Heart left ventricle (tissue), 16 donors: ENCODE measurements at regions not wholly inside any gene's neighbourhood (a gene's known extent, or its start where the extent isn't known, plus 50 kb on each side); places are given as distances from the start of the nearest gene placed in this dataset.

ENCODE experiments used
- ATAC-seq, 4 donors: fragments of 200-7000 bp; cut with Tn5 transposase; one replicate each; pipeline ENCODE4 v1.9.1; 2020 to 2022; ENCODE audit warnings: moderate library complexity in 4 of 4, mild to moderate bottlenecking in 3 of 4, moderate number of reproducible peaks in 1 of 4
- DNase-seq, 5 donors: peaks; one replicate each; pipeline ENCODE4 v3.0.0-alpha.2; 2020
- H3K27ac ChIP-seq, 12 donors: fragments of 200-600 bp; sonication (generic) in 4 of 12; one replicate each; pipeline versions ENCODE4 v1.5.0 to v1.8.0; 2016 to 2022; ENCODE audit warnings: mild to moderate bottlenecking in 2 of 12
- H3K27me3 ChIP-seq, 9 donors: fragments of 200-600 bp; sonication (generic) in 2 of 9; one replicate each; pipeline versions ENCODE4 v1.5.1 to v1.8.0; 2016 to 2022; ENCODE audit warnings: mild to moderate bottlenecking in 3 of 9
- H3K36me3 ChIP-seq, 9 donors: fragments of 200-600 bp; sonication (generic) in 2 of 9; one replicate each; pipeline versions ENCODE4 v1.5.0 to v1.8.0; 2018 to 2022; ENCODE audit warnings: mild to moderate bottlenecking in 2 of 9
- H3K4me1 ChIP-seq, 12 donors: fragments of 200-600 bp; sonication (generic) in 4 of 12; one replicate each; pipeline versions ENCODE4 v1.5.0 to v1.8.0; 2016 to 2022; ENCODE audit warnings: mild to moderate bottlenecking in 3 of 12
- H3K4me3 ChIP-seq, 12 donors: fragments of 200-600 bp; sonication (generic) in 4 of 12; one replicate each; pipeline versions ENCODE4 v1.5.0 to v1.8.0; 2017 to 2022; ENCODE audit warnings: mild to moderate bottlenecking in 9 of 12, moderate library complexity in 4 of 12
- H3K9me3 ChIP-seq, 12 donors: fragments of 200-600 bp; sonication (generic) in 4 of 12; one replicate each; pipeline versions ENCODE4 v1.5.0 to v1.8.0; 2016 to 2022; ENCODE audit warnings: mild to moderate bottlenecking in 1 of 12
- POLR2A ChIP-seq, 2 donors: fragments of 450-650 bp; IDR thresholded peaks; one replicate each; pipeline ENCODE4 v1.6.1; 2017; ENCODE audit warnings: antibody characterized with exemption in 2 of 2, mild to moderate bottlenecking in 2 of 2, moderate library complexity in 2 of 2
- WGBS, 4 donors: extraction: QIAGEN DNeasy Blood & Tissue Kit in 2 of 4; methylation state at CpG; one replicate each; pipeline versions ENCODE4 v1.1.5 to v1.1.7; 2013 to 2018; 5-methylcytosine and 5-hydroxymethylcytosine counted together
- intact Hi-C, 10 donors: fragments of 100-400 bp; cut with DNase I; formaldehyde crosslinking; loops; one replicate each; pipeline versions ENCODE4 v1.11.1 to v1.14.2; 2022
- TF ChIP-seq, protein P1 (sequence below), 12 donors: fragments of 200-600 bp; sonication (generic) in 4 of 12; IDR thresholded peaks; one replicate each; pipeline versions ENCODE4 v1.5.0 to v1.8.0; 2018 to 2022; ENCODE audit warnings: antibody characterized with exemption in 12 of 12, mild to moderate bottlenecking in 5 of 12
- donor health status: ischemic (EF 13 %, LVEDD 7.1; RV severe dilation, severe dysfunction).
- donor health status: healthy with polysubstance abuse.
- donor health status: DM: no; HTN: yes; CAD: no.
- donor health status: DM: no; HTN: no; CAD: no.
- donor health status: ischemic (EF 25% LVEDD 6.9; RV normal size, moderate dysfunction).
- donor health status: ischemic (EF 25% LVEDD 5.7; RV mildly dilated, moderate dysfunction).
- donor health status: healthy.
- donor health status: DM: yes; HTN: yes; CAD: no.
- donor health status: ischemic (EF 35%, LVEDD 5.7; RV mildly dilated, moderate dysfunction).
- donor health status: nonischemic (EF 11% LVEDD 7.7; RV severe dilation, severe dysfunction).
- donor health status: DM: yes; HTN: yes; CAD: no.
- donor health status: PGD.
- donor health status: ischemic (EF 29% LVEDD 5.4; RV normal size, mild dysfunction).
- donor health status: nonischemic (EF 23%, LVEDD 6.1; RV moderate dilation, normal function).

DNA sequence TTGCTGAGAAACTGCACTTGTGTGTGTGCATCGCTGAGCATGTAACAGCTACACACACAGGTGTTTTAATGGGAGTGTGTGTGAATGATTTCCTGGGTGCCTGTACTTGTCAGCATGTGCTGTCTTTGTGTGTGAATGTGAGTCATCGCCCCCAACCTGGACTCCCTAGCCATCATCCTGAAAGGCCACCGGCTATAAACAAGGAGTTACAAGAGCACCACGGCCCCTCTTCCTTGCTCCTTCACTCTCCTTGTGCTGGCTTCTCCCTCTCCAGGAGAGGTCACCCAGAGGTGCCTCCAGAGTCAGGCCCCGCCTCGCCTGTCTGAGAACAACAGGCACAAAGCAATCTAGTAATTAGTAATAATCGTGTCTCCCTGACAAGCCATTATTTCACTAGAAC, 419.2 kb downstream of the BUD13 start:
- no peaks in the 10 kb centered on the region for H3K36me3 ChIP-seq
- TF ChIP-seq, protein P1, sequence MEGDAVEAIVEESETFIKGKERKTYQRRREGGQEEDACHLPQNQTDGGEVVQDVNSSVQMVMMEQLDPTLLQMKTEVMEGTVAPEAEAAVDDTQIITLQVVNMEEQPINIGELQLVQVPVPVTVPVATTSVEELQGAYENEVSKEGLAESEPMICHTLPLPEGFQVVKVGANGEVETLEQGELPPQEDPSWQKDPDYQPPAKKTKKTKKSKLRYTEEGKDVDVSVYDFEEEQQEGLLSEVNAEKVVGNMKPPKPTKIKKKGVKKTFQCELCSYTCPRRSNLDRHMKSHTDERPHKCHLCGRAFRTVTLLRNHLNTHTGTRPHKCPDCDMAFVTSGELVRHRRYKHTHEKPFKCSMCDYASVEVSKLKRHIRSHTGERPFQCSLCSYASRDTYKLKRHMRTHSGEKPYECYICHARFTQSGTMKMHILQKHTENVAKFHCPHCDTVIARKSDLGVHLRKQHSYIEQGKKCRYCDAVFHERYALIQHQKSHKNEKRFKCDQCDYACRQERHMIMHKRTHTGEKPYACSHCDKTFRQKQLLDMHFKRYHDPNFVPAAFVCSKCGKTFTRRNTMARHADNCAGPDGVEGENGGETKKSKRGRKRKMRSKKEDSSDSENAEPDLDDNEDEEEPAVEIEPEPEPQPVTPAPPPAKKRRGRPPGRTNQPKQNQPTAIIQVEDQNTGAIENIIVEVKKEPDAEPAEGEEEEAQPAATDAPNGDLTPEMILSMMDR (IDR thresholded peaks at IDR 0.05): no peak
- TF ChIP-seq POLR2A (IDR thresholded peaks at IDR 0.05): no peak
- no peak for DNase-seq
- WGBS, 4 donors: 75 to 83% (median 82%) methylated on average over 7 of the region's 7 CpGs
- intact Hi-C loops: no loop called here
- no peak overlapping the region for H3K27ac ChIP-seq
- no peaks in the 10 kb centered on the region for H3K4me1 ChIP-seq
- H3K27me3 ChIP-seq: peaks cover 0 to 21% (median 8%) of the 10 kb centered on the region in 9 donors
- H3K4me3 ChIP-seq: no peak overlapping the region
- H3K9me3 ChIP-seq: no peaks in the 10 kb centered on the region
- no peak for ATAC-seq

DNA sequence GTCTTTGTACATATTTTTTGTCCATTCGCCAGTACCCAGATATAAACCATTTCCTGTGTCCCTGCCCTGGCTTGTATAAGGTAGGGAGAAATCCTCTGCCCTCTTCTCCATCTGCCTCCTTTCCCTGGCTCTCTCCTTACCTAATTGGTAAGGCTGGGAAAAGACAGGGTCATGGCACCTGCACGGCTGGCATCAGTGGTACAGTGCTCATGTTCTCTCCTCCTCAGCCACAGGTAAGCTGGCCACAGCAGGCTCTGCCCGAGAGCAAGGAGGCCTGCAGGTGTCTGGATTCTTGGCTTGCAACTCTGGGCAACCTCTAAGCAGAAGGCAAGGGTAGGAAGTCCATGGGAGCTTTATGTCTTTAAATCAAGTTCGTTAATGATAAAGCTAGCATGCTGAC, 419.9 kb downstream of the BUD13 start:
- no peak for TF ChIP-seq POLR2A (IDR thresholded peaks at IDR 0.05)
- TF ChIP-seq, protein P1 (IDR thresholded peaks at IDR 0.05): no peak
- Histone ChIP-seq H3K9me3 (no peaks in the 10 kb centered on the region), H3K4me3 (no peak overlapping the region), H3K27me3 (peaks cover 0 to 14% (median under 1%) of the 10 kb centered on the region in 9 donors), H3K27ac (no peak overlapping the region), H3K4me1 (no peaks in the 10 kb centered on the region), H3K36me3 (no peaks in the 10 kb centered on the region)
- WGBS, 4 donors: 80 to 85% (median 83%) methylated on average over 4 of the region's 4 CpGs
- intact Hi-C loops: no loop called here
- no peak for ATAC-seq
- DNase-seq: no peak

DNA sequence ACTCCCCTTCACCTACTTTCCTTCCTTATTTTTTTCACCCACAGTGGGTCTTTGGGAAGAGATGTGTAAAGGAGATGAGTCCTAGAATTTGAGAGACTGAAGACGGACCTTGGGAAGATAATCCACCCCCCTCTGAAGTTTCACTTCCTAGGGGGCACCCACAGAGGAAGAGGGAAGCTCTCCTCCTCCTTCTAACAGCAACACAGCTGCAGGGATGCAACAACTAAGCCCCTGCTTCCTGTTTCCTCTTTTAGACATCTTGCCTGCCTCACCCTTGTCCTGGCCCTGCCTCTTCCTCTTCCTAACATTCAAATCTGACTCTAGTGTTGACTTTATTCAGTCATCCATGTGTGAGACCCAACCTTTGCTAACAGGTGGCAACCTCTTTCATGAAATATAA, 424.6 kb downstream of the BUD13 start:
- intact Hi-C loops: no loop called here

DNA sequence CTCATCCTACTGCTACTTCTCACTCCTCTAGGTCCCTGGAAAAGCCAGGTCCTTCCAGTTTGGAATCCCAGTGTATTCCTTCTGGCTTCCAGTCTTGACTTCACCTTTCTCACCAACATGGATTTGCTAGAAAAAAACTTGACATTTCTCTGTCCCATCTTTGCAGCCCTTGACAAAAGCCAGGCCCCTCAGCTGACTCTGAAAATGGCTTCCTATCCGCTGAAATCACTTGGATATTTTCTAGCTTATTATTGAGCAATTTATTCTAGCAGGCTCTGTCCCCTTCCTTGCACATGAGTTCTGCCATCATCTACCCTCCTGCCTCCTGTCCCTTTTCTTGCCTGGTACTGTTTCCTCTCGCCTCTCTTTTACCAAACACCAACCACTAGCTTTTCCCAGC, 427.2 kb downstream of the BUD13 start:
- H3K36me3 ChIP-seq: no peaks in the 10 kb centered on the region
- no peak overlapping the region for H3K27ac ChIP-seq
- intact Hi-C loops: no loop called here
- no peak for DNase-seq
- 71 to 77% (median 75%) methylated on average over 2 of the region's 2 CpGs for WGBS, 4 donors
- ATAC-seq: no peak
- no peak overlapping the region for H3K4me3 ChIP-seq
- TF ChIP-seq, protein P1 (IDR thresholded peaks at IDR 0.05): no peak
- no peak for TF ChIP-seq POLR2A (IDR thresholded peaks at IDR 0.05)
- H3K4me1 ChIP-seq: no peaks in the 10 kb centered on the region
- H3K27me3 ChIP-seq: peaks cover 0 to 4% (median 0%) of the 10 kb centered on the region in 9 donors
- no peaks in the 10 kb centered on the region for H3K9me3 ChIP-seq

More for the DNA sequence above, 424.6 kb downstream of the BUD13 start:
- no peaks in the 10 kb centered on the region for H3K4me1 ChIP-seq
- no peaks in the 10 kb centered on the region for H3K9me3 ChIP-seq
- no peaks in the 10 kb centered on the region for H3K36me3 ChIP-seq
- H3K27me3 ChIP-seq: peaks cover 0 to 8% (median 0%) of the 10 kb centered on the region in 9 donors
- ATAC-seq: peak in 3 of 4 donors; percentile 39 to 69 (median 61)
- no peak overlapping the region for H3K4me3 ChIP-seq
- H3K27ac ChIP-seq: no peak overlapping the region
- 31 to 41% (median 34%) methylated on average over 1 of the region's 1 CpG for WGBS, 4 donors
- TF ChIP-seq, protein P1 (IDR thresholded peaks at IDR 0.05): no peak
- no peak for TF ChIP-seq POLR2A (IDR thresholded peaks at IDR 0.05)
- DNase-seq: peak in 1 of 5 donors; percentile 11
